ENCODE measurements at regions not wholly inside any gene's neighbourhood (a gene's known extent, or its start where the extent isn't known, plus 50 kb on each side); places are given as distances from the start of the nearest gene placed in this dataset.

- no peak for TF ChIP-seq CTCF (IDR thresholded peaks at IDR 0.05; ENCODE audit: low read depth, low read length)
- DNase-seq, result no peak
- H3K27me3 ChIP-seq, result no peaks in the 10 kb centered on the region
- no peaks in the 10 kb centered on the region for H3K4me1 ChIP-seq
- no peaks in the 10 kb centered on the region for H3K9me3 ChIP-seq
- no peaks in the 10 kb centered on the region for H3K36me3 ChIP-seq
- no peak overlapping the region for H3K4me3 ChIP-seq (ENCODE audit: low read depth, low read length)
Measured at GRCh38 chr2:198825534-198825933, 632.2 kb downstream of the SATB2 start.

GRCh38 chr2:198817536-198817935 is 640.2 kb downstream of the SATB2 start:
- no peaks in the 10 kb centered on the region for H3K9me3 ChIP-seq
- H3K36me3 ChIP-seq, result no peaks in the 10 kb centered on the region
- TF ChIP-seq CTCF (IDR thresholded peaks at IDR 0.05; ENCODE audit: low read depth, low read length), result no peak
- DNase-seq, result no peak
- H3K4me1 ChIP-seq, result no peaks in the 10 kb centered on the region
- no peaks in the 10 kb centered on the region for H3K27me3 ChIP-seq
- H3K4me3 ChIP-seq (ENCODE audit: low read depth, low read length), result no peak overlapping the region

GRCh38 chr2:198815626-198816025 is 642.1 kb downstream of the SATB2 start:
- no peaks in the 10 kb centered on the region for H3K27me3 ChIP-seq
- TF ChIP-seq CTCF (IDR thresholded peaks at IDR 0.05; ENCODE audit: low read depth, low read length), result no peak
- H3K4me1 ChIP-seq, result no peaks in the 10 kb centered on the region
- H3K9me3 ChIP-seq, result no peaks in the 10 kb centered on the region
- no peak overlapping the region for H3K4me3 ChIP-seq (ENCODE audit: low read depth, low read length)
- no peak for DNase-seq
- no peaks in the 10 kb centered on the region for H3K36me3 ChIP-seq

GRCh38 chr2:198811198-198811597 is 646.5 kb downstream of the SATB2 start:
- no peak for DNase-seq
- Histone ChIP-seq H3K4me1 (no peaks in the 10 kb centered on the region), H3K4me3 (ENCODE audit: low read depth, low read length) (no peak overlapping the region), H3K27me3 (no peaks in the 10 kb centered on the region), H3K36me3 (no peaks in the 10 kb centered on the region), H3K9me3 (no peaks in the 10 kb centered on the region)
- no peak for TF ChIP-seq CTCF (IDR thresholded peaks at IDR 0.05; ENCODE audit: low read depth, low read length)

- Histone ChIP-seq H3K9me3 (no peaks in the 10 kb centered on the region), H3K4me1 (no peaks in the 10 kb centered on the region), H3K27me3 (no peaks in the 10 kb centered on the region), H3K36me3 (no peaks in the 10 kb centered on the region), H3K4me3 (ENCODE audit: low read depth, low read length) (no peak overlapping the region)
- TF ChIP-seq CTCF (IDR thresholded peaks at IDR 0.05; ENCODE audit: low read depth, low read length), result no peak
- no peak for DNase-seq
Measured at GRCh38 chr2:198809976-198810375, 647.8 kb downstream of the SATB2 start.

- Histone ChIP-seq H3K36me3 (no peaks in the 10 kb centered on the region), H3K4me1 (no peaks in the 10 kb centered on the region), H3K4me3 (ENCODE audit: low read depth, low read length) (no peak overlapping the region), H3K27me3 (no peaks in the 10 kb centered on the region), H3K9me3 (no peaks in the 10 kb centered on the region)
- no peak for DNase-seq
- no peak for TF ChIP-seq CTCF (IDR thresholded peaks at IDR 0.05; ENCODE audit: low read depth, low read length)
Measured at GRCh38 chr2:198807131-198807530, 650.6 kb downstream of the SATB2 start.

Data from BE2C (cell line).